Erythroblast (primary cell): ENCODE measurements at regions not wholly inside any gene's neighbourhood (a gene's known extent, or its start where the extent isn't known, plus 50 kb on each side); places are given as distances from the start of the nearest gene placed in this dataset.

ENCODE experiments used
- DNase-seq, 2 experiments: peaks; one replicate each; lab custom pipeline; 2025; lab: John Stamatoyannopoulos, UW
- GATA1 ChIP-seq: IDR thresholded peaks from 2 replicates; pipeline ENCODE4 v1.6.1; 2011; ENCODE audit warnings: low read depth, mild to moderate bottlenecking, control low read depth, low read length, moderate library complexity
- POLR2A ChIP-seq: IDR thresholded peaks from 2 replicates; pipeline ENCODE4 v1.6.1; 2011; ENCODE audit warnings: mild to moderate bottlenecking, low read length

DNA sequence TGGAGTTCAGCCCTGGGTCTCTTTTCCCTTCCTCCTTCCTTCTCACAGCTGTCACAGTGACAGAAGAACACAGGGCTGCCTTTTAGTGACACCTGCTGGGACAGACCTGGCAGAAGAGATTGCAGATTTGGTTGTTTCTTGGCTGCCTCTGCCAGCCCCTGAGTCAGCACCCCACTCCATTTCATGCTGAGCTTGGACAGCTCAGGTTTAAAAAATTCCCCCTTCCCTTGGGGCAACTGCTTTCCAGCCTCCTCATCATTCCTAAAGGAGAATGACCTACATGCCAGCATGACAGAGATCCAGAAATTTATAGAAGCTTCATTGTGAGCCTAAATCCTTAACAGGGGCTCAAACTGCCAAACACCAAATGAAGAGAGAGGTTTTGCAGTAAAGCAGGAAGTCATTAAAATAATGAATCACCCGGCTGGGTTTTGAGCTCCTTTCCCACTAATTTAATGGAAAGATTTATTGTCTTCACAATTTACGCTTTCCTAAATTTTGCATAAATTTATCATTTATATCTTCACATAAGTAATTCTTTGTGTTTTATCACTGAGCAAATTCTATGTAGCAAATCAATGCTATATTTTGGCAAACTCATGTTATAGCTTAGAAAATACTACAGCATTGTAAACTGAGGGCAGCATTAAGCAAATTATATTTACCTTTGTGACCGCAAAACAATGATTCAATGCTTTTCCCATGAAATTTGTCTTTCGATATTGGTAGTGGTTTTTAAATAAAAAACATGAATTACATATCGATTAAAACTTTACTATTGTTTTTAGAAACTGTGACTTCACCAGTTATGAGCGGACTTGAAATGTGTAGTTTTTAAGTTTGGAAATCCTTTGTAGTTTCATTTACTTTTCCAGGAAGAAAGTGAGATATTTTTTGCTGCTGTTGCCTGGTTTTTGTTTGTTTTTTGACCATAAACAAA lies 399.5 kb upstream of the ANKRD30A start:
- no peak for TF ChIP-seq GATA1
- no peak for TF ChIP-seq POLR2A
- DNase-seq: no peak

- TF ChIP-seq GATA1 (no peak), POLR2A (no peak)
- DNase-seq: no peak
These were observed 402.6 kb upstream of the ANKRD30A start for GRCh38 chr10:36722777-36723176.

DNA sequence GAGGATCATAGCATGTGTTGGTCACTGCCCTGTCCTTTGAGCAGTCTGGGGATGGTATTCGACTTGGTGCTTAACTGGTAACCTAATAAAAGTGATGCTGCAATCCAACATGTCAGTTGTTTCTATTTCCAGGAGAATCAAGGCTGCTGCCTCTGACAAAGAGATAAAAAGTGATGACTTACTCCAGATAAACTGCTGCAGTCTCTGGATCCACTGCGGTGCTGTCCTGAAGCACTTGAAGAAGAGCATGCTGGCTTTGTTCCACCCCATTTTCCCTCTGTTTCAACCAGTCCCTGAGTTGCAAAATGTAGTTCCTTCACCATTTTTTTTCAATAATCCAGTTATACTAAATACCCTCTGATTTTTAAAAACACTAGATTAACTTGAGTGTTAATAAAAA lies 403.5 kb upstream of the ANKRD30A start:
- TF ChIP-seq GATA1: no peak
- no peak for TF ChIP-seq POLR2A

DNA sequence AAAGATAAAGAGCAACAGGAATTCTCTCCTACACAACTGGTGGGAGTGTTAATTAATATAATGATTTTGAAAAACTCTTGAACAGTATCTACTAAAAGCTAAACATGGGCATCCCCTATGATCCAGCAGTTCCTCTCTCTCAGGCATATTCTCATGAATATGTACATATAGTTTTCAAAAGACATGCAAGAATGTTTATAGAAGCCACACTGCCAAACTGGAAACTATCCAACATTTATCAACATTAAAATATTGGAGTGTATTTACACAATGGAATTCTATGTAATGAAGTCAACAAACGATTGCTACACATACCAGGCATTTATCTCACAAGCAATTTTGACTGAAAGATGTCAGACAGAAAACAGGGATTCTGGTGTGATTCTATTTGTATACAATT lies 404.5 kb upstream of the ANKRD30A start:
- no peak for DNase-seq
- TF ChIP-seq POLR2A (no peak), GATA1 (no peak)

More for the DNA sequence above, 403.5 kb upstream of the ANKRD30A start:
- no peak for DNase-seq

- TF ChIP-seq GATA1 (no peak), POLR2A (no peak)
- no peak for DNase-seq
These were observed 408.3 kb upstream of the ANKRD30A start for GRCh38 chr10:36717118-36717517.

- TF ChIP-seq GATA1: no peak
- no peak for TF ChIP-seq POLR2A
- DNase-seq: no peak
These were observed 409.1 kb upstream of the ANKRD30A start for GRCh38 chr10:36716291-36716690.

DNA sequence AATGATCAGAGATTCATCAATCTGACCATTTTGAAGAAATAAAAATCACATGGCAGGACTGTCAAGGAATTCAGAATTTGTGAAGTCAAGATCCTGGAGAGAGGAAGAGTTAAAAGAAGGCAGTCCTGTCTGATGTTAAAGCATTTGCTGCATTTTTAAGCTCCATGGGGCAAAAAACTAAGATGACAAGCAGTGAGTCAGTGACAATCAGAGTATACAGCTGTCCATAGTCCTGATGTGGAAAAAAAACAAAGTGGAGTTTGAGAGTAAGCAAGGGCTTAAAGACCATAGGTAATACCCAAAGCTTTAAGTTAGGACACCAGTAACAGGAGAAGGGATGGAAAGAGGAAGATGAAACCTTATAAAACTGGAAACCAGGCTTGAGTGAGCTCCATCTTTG lies 412.7 kb upstream of the ANKRD30A start:
- DNase-seq: no peak
- TF ChIP-seq GATA1 (no peak), POLR2A (no peak)

DNA sequence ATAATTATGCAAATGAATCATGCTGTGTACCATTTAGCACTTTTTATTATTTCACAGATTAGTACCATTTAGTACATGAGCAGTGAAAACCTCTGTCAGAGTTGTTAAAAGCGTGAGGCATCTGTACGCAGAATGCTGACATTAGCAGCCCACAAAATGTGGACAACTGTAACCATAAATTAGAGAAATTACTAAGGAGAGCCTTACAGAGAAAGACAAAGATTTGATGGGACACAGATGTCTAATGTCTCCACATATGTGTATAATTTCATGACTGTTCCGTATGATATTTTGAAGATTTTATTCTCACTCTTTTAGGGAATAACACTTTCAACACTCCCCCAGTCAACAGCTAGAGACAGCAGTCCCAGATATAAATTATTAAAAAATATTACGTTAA lies 414.0 kb upstream of the ANKRD30A start:
- DNase-seq: no peak
- TF ChIP-seq GATA1: no peak
- no peak for TF ChIP-seq POLR2A

- no peak for TF ChIP-seq GATA1
- no peak for TF ChIP-seq POLR2A
These were observed 421.3 kb upstream of the ANKRD30A start for GRCh38 chr10:36704124-36704523.

DNA sequence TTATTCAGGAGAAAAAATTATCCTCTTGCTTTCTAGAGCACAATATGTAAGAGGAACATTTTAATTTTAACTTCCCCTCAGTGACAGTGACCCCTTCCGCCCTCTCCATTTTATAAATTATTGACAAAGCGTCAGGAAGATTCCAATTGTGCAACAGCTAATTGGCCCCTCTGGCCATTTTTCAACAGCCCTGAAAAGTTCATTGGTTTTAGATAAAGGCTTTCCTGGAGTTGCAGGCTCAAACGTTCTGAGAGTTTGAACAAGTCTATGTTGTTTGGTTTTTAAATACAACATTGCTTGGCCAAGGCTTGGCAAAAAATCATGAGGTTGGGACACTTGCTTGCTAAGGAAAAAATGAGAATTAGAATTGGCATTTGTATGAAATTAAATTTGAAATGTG lies 422.2 kb upstream of the ANKRD30A start:
- no peak for TF ChIP-seq GATA1
- TF ChIP-seq POLR2A: no peak

More at GRCh38 chr10:36704124-36704523, 421.3 kb upstream of the ANKRD30A start:
- no peak for DNase-seq

GRCh38 chr10:36700123-36700522 lies 425.3 kb upstream of the ANKRD30A start:
- TF ChIP-seq POLR2A (no peak), GATA1 (no peak)

More for the DNA sequence above, 422.2 kb upstream of the ANKRD30A start:
- DNase-seq: no peak

DNA sequence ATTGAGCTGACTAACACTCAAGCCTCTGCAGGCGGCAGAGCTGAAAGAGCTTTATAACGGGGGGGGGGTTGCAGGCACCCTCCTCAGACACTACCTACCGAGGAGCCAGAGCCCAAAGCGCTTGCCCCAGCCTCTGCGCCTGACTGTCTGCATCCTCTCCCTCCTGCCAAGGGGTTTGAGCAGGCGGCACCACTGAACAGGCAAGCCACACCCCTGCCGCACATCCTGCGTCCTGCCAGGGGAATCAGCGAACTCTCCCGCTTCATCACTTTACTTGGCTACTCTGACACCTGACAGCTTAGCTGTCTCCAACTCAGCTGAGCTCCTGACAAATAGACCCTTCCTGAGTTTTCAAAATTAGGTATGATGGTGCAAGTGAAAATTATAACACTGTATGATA lies 432.6 kb upstream of the ANKRD30A start:
- DNase-seq: no peak
- no peak for TF ChIP-seq GATA1
- TF ChIP-seq POLR2A: no peak

More at GRCh38 chr10:36700123-36700522, 425.3 kb upstream of the ANKRD30A start:
- no peak for DNase-seq

DNA sequence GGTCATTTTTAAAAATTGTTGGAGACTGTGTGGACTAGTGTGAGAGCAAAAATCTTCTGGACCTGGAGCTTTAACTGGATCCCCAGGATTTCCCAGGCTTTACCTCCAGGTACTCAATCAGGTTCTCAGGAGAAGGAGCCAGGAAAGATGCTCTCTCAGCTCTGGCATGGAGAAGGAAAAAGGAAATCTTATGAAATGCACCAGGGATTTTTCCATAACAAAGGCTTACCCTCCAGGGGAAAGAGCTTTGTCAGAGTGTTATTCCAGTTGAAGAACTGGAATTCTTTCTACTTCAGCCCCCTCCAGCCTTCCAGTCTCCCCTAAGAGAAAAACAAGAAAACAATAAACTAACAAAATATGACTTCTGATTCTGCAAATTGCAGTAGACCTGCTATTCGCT lies 436.7 kb upstream of the ANKRD30A start:
- no peak for DNase-seq
- no peak for TF ChIP-seq POLR2A
- no peak for TF ChIP-seq GATA1

DNA sequence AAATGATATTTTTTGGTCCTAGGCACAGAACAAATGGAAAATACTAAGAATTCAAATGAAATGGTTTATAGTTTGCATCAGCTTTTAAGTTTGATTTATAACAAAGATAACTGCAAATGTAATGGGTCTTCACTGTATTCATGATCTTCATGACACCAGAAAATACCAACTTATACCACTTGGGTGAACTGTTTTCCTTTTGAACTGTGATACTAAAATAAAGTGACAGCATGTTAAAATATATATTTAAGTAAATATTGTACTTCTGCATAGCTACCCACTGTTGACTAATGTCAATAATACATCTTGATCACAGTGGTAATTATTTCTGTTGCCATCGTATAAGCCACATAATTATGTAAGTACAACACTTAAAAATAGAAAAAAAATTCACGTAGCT lies 442.0 kb upstream of the ANKRD30A start:
- no peak for DNase-seq
- TF ChIP-seq POLR2A (no peak), GATA1 (no peak)
